Thyroid gland (tissue), 4 donors: ENCODE measurements at regions not wholly inside any gene's neighbourhood (a gene's known extent, or its start where the extent isn't known, plus 50 kb on each side); places are given as distances from the start of the nearest gene placed in this dataset.

ENCODE experiments used
- DNase-seq, 2 donors: peaks; one replicate each; pipeline ENCODE4 v3.0.0-alpha.2; 2019
- H3K27ac ChIP-seq, 3 donors: fragments of 200-600 bp; sonication (generic); 1 replicate in 2 of 3; 2 replicates in 1 of 3; pipeline ENCODE4 v1.5.1; 2016 to 2019; ENCODE audit warnings: mild to moderate bottlenecking in 1 of 3, moderate library complexity in 1 of 3
- H3K27me3 ChIP-seq: fragments of 200-600 bp; sonication (generic); one replicate; pipeline ENCODE4 v1.5.1; 2019
- H3K36me3 ChIP-seq, 2 donors: fragments of 200-600 bp; sonication (generic); one replicate each; pipeline ENCODE4 v1.5.1; 2016 to 2019
- H3K4me1 ChIP-seq, 2 donors: fragments of 200-600 bp; sonication (generic); one replicate each; pipeline ENCODE4 v1.5.1; 2017 to 2019
- H3K4me3 ChIP-seq, 3 donors: fragments of 200-600 bp; sonication (generic); replicated peaks in 1 of 3; 1 replicate in 2 of 3; 2 replicates in 1 of 3; pipeline ENCODE4 v1.5.1; 2016; ENCODE audit warnings: mild to moderate bottlenecking in 1 of 3
- H3K9me3 ChIP-seq: fragments of 200-600 bp; sonication (generic); one replicate; pipeline ENCODE4 v1.5.1; 2017
- POLR2A ChIP-seq, 2 donors: fragments of 450-650 bp; IDR thresholded peaks; one replicate each; pipeline ENCODE4 v1.6.1; 2017; ENCODE audit warnings: antibody characterized with exemption in 2 of 2, mild to moderate bottlenecking in 2 of 2, moderate library complexity in 1 of 2
- WGBS, 2 donors: methylation state at CpG; one replicate each; pipeline ENCODE4 v1.1.5; 2017; 5-methylcytosine and 5-hydroxymethylcytosine counted together
- intact Hi-C: fragments of 100-400 bp; cut with DNase I; formaldehyde crosslinking; loops from one replicate; pipeline ENCODE4 v1.15.1; 2023
- TF ChIP-seq, protein P1 (sequence below), 6 experiments: fragments of 200-600 bp in 3 of 6; fragments of 450-650 bp in 3 of 6; sonication (generic) in 3 of 6; IDR thresholded peaks; one replicate each; pipeline ENCODE4 v1.5.1; 2016 to 2019; ENCODE audit warnings: antibody characterized with exemption in 6 of 6, mild to moderate bottlenecking in 2 of 6, inconsistent platforms in 1 of 6, moderate library complexity in 1 of 6

DNA sequence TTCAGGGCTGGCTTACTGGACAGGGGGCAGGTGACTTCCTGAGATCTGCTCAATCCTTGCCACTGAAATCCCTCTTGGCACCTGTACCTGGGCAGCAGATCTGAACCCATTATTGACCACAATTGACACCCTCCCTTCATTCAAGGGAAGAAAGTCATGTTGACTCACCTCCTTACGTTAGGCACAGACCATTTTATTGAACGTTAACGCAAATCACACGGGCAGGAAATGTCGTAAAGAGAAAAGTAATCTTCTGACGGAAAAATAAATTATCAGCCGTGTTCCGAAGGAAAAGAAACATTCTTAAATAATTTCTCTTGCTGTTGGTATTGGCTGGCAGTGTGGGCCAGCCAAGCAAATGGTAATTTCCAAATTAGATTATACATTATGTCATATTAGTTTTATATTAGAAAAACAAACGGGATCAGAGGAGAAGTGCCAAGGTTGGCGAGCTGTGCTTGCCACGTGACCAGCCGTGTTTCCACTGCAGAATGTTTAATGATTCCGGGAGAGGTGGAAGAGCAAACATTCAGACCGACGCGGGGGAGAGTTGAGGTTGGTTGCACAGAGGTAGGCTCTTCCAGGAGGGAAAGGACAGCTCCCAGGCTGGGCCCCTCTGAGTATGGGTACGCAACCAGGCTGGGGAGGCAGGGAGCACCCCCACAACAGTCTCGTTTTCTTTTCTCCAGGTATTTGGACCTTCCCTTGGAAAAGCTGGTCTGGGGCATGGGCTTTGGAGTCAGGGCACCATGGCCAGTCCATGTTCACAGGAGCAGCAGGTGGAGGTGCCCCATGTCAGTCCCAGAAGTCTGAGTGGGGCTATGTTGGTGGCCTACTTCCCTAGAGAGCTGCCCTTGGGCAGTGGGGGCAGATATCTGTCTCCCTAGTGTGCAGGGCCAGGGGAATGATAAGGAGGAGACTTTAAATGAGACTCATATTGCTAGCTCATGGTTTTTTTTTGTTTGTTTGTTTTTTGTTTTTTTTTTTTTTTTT, 121.1 kb downstream of the FOXD2 start:
- no peaks in the 10 kb centered on the region for H3K36me3 ChIP-seq
- TF ChIP-seq POLR2A (IDR thresholded peaks at IDR 0.05), result no peak
- TF ChIP-seq, protein P1, sequence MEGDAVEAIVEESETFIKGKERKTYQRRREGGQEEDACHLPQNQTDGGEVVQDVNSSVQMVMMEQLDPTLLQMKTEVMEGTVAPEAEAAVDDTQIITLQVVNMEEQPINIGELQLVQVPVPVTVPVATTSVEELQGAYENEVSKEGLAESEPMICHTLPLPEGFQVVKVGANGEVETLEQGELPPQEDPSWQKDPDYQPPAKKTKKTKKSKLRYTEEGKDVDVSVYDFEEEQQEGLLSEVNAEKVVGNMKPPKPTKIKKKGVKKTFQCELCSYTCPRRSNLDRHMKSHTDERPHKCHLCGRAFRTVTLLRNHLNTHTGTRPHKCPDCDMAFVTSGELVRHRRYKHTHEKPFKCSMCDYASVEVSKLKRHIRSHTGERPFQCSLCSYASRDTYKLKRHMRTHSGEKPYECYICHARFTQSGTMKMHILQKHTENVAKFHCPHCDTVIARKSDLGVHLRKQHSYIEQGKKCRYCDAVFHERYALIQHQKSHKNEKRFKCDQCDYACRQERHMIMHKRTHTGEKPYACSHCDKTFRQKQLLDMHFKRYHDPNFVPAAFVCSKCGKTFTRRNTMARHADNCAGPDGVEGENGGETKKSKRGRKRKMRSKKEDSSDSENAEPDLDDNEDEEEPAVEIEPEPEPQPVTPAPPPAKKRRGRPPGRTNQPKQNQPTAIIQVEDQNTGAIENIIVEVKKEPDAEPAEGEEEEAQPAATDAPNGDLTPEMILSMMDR (IDR thresholded peaks at IDR 0.05), result no peak
- H3K27ac ChIP-seq, result no peak overlapping the region
- no peak overlapping the region for H3K4me3 ChIP-seq
- peak; percentile 55 to 66 for DNase-seq
- H3K4me1 ChIP-seq, result peaks cover 6 to 37% of the 10 kb centered on the region in 2 donors
- 45 to 52% methylated on average over 18 of the region's 18 CpGs for whole genome bisulfite sequencing, 2 donors
- intact Hi-C loops, result no loop called here
- no peaks in the 10 kb centered on the region for H3K9me3 ChIP-seq
- no peaks in the 10 kb centered on the region for H3K27me3 ChIP-seq

- no peak overlapping the region for H3K4me3 ChIP-seq
- H3K4me1 ChIP-seq, result peaks cover 6 to 34% of the 10 kb centered on the region in 2 donors
- H3K36me3 ChIP-seq, result no peaks in the 10 kb centered on the region
- no peaks in the 10 kb centered on the region for H3K27me3 ChIP-seq
- TF ChIP-seq, protein P1 (IDR thresholded peaks at IDR 0.05), result no peak
- no peak for TF ChIP-seq POLR2A (IDR thresholded peaks at IDR 0.05)
- no peaks in the 10 kb centered on the region for H3K9me3 ChIP-seq
- intact Hi-C loops, result no loop called here
- no peak for DNase-seq
- WGBS, 2 donors, result 85 to 86% methylated on average over 7 of the region's 7 CpGs
- H3K27ac ChIP-seq, result no peak overlapping the region
Measured at GRCh38 chr1:47559944-47560695, 122.3 kb downstream of the FOXD2 start.

- H3K36me3 ChIP-seq, result no peaks in the 10 kb centered on the region
- no peaks in the 10 kb centered on the region for H3K9me3 ChIP-seq
- WGBS, 2 donors, result 91 to 95% methylated on average over 2 of the region's 2 CpGs
- no peak for DNase-seq
- H3K27ac ChIP-seq, result no peak overlapping the region
- no peaks in the 10 kb centered on the region for H3K27me3 ChIP-seq
- no peak overlapping the region for H3K4me3 ChIP-seq
- H3K4me1 ChIP-seq, result peaks cover 6 to 20% of the 10 kb centered on the region in 2 donors
- TF ChIP-seq POLR2A (IDR thresholded peaks at IDR 0.05), result no peak
- TF ChIP-seq, protein P1 (IDR thresholded peaks at IDR 0.05), result no peak
- intact Hi-C loops, result no loop called here
Measured at GRCh38 chr1:47561523-47562007, 123.7 kb downstream of the FOXD2 start.

DNA sequence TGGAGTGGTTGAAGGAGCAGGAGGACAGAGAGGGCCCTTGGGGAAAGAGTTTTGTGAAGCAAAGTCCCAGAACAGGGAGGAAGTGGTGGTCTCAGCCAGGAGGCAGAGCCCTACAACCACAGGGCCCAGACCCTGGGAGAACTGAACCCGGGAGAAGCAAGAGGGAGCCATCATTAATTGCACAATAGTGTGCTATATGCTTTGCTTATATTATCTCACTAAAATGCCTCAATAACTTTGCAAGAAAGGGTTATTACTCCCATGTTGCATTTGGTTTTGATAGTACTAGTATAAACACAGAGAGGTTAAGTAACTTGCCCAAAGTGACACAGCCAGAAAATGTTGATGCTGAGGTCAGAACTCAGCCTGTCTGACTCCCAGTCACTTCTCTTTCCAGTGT, 124.3 kb downstream of the FOXD2 start:
- H3K9me3 ChIP-seq, result no peaks in the 10 kb centered on the region
- peaks cover 6 to 17% of the 10 kb centered on the region in 2 donors for H3K4me1 ChIP-seq
- H3K4me3 ChIP-seq, result no peak overlapping the region
- no peak overlapping the region for H3K27ac ChIP-seq
- intact Hi-C loops, result no loop called here
- 73 to 78% methylated on average over 1 of the region's 1 CpG for WGBS, 2 donors
- no peaks in the 10 kb centered on the region for H3K27me3 ChIP-seq
- no peaks in the 10 kb centered on the region for H3K36me3 ChIP-seq
- DNase-seq, result no peak
- no peak for TF ChIP-seq POLR2A (IDR thresholded peaks at IDR 0.05)

DNA sequence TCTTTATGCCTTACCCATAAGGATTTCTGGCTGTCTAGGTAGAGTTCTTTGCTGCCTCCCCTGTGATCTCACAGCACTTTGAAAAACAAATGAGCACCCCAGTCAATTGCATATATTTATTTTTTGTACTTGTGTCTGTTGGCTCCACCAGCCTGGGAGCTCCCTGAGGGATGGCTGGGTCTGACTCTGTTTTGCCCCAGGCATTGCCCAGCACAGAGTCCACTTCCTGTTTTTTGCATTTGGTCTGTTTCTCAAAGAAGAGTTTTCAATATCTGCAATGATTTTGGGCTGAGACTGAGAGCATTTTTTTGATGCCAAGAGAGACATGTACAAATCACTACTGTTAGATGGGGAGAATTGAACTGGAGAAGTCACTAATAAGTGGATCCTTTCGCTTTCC, 125.0 kb downstream of the FOXD2 start:
- TF ChIP-seq, protein P1 (IDR thresholded peaks at IDR 0.05), result no peak
- no peak for TF ChIP-seq POLR2A (IDR thresholded peaks at IDR 0.05)
- intact Hi-C loops, result no loop called here
- no peak for DNase-seq
- Histone ChIP-seq H3K27ac (no peak overlapping the region), H3K36me3 (no peaks in the 10 kb centered on the region), H3K4me3 (no peak overlapping the region), H3K9me3 (no peaks in the 10 kb centered on the region), H3K4me1 (peaks cover 6 to 13% of the 10 kb centered on the region in 2 donors), H3K27me3 (no peaks in the 10 kb centered on the region)
- WGBS, 2 donors, result 82 to 94% methylated on average over 1 of the region's 1 CpG
